AG04450 (cell line): ENCODE measurements at regions not wholly inside any gene's neighbourhood (a gene's known extent, or its start where the extent isn't known, plus 50 kb on each side); places are given as distances from the start of the nearest gene placed in this dataset.

Source experiments
- CTCF ChIA-PET: fragments of 300-600, 350-600 bp; formaldehyde crosslinking; extraction: SDS; loops from one replicate; lab custom pipeline; 2022; ENCODE audit warnings: antibody characterized with exemption, inconsistent platforms; lab: Charles Lee
- POLR2A ChIA-PET: fragments of 350-600 bp; formaldehyde crosslinking; extraction: SDS; loops from one replicate; lab custom pipeline; 2021; ENCODE audit warnings: antibody characterized with exemption, inconsistent platforms; lab: Yijun Ruan, JAX
- DNase-seq: peaks from one replicate; pipeline ENCODE4 v3.0.0-alpha.2; 2011; ENCODE audit warnings: low read depth, low spot score
- H3K27ac ChIP-seq: one replicate; pipeline ENCODE4 v1.5.1; 2012; ENCODE audit warnings: low read depth, low read length, control low read depth
- H3K27me3 ChIP-seq: one replicate; pipeline ENCODE4 v1.6.0; 2012; ENCODE audit warnings: low read length; ENCODE audit not compliant: control insufficient read depth, insufficient read depth
- H3K4me3 ChIP-seq: 2 replicates; pipeline ENCODE4 v1.5.1; 2011; ENCODE audit warnings: mild to moderate bottlenecking, low read depth, low read length, control low read depth
- H3K9me3 ChIP-seq: 2 replicates; pipeline ENCODE4 v1.5.1; 2012; ENCODE audit warnings: low read length; ENCODE audit not compliant: control insufficient read depth, insufficient read depth
- TF ChIP-seq, protein P1 (sequence below): IDR thresholded peaks from 2 replicates; pipeline ENCODE4 v1.5.1; 2011; ENCODE audit warnings: low read depth, low read length, control low read depth, inconsistent platforms

- ChIA-PET POLR2A (no interaction called here), CTCF (no interaction called here)
- no peak for DNase-seq
- Histone ChIP-seq H3K27me3 (no peaks in the 10 kb centered on the region), H3K4me3 (no peak overlapping the region), H3K9me3 (peaks cover 3% of the 10 kb centered on the region; the same call in 1 of the 2 replicates), H3K27ac (no peak overlapping the region)
- TF ChIP-seq, protein P1, sequence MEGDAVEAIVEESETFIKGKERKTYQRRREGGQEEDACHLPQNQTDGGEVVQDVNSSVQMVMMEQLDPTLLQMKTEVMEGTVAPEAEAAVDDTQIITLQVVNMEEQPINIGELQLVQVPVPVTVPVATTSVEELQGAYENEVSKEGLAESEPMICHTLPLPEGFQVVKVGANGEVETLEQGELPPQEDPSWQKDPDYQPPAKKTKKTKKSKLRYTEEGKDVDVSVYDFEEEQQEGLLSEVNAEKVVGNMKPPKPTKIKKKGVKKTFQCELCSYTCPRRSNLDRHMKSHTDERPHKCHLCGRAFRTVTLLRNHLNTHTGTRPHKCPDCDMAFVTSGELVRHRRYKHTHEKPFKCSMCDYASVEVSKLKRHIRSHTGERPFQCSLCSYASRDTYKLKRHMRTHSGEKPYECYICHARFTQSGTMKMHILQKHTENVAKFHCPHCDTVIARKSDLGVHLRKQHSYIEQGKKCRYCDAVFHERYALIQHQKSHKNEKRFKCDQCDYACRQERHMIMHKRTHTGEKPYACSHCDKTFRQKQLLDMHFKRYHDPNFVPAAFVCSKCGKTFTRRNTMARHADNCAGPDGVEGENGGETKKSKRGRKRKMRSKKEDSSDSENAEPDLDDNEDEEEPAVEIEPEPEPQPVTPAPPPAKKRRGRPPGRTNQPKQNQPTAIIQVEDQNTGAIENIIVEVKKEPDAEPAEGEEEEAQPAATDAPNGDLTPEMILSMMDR: no peak
Measured at GRCh38 chr4:12576409-12576808, 907.7 kb downstream of the RAB28 start.

- no peak overlapping the region for H3K27ac ChIP-seq
- H3K4me3 ChIP-seq: no peak overlapping the region
- DNase-seq: no peak
- CTCF ChIA-PET: no interaction called here
- POLR2A ChIA-PET: no interaction called here
- H3K9me3 ChIP-seq: peaks cover 3% of the 10 kb centered on the region; the same call in 1 of the 2 replicates
- TF ChIP-seq, protein P1: no peak
- no peaks in the 10 kb centered on the region for H3K27me3 ChIP-seq
Measured at GRCh38 chr4:12573716-12574115, 910.4 kb downstream of the RAB28 start.

- Histone ChIP-seq H3K4me3 (no peak overlapping the region), H3K27ac (no peak overlapping the region), H3K27me3 (no peaks in the 10 kb centered on the region), H3K9me3 (peaks cover 4% of the 10 kb centered on the region; the same call in 1 of the 2 replicates)
- TF ChIP-seq, protein P1: no peak
- ChIA-PET POLR2A (no interaction called here), CTCF (no interaction called here)
- no peak for DNase-seq
Measured at GRCh38 chr4:12562476-12563140, 921.5 kb downstream of the RAB28 start.

DNA sequence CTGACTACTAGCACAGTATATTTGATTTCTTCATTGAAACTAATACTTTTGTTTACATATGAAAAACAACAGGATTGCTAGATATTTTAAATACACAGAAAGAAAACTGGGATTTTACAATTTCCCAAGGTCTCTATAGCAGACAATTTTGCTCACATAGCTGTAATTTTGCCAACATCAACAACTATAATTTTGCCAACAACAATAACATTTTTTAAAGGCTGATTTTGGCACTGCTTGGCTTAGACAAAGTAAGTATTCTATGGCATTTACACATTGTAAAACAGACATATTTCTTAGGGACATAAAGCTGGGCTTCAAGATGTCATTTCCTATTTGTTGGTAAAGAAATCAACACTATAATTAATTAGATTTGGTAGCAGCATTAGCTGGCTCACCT, 922.1 kb downstream of the RAB28 start:
- ChIA-PET POLR2A (no interaction called here), CTCF (no interaction called here)
- no peak overlapping the region for H3K27ac ChIP-seq
- TF ChIP-seq, protein P1: no peak
- DNase-seq: no peak
- peaks cover 4% of the 10 kb centered on the region; the same call in 1 of the 2 replicates for H3K9me3 ChIP-seq
- H3K27me3 ChIP-seq: no peaks in the 10 kb centered on the region
- H3K4me3 ChIP-seq: no peak overlapping the region

GRCh38 chr4:12555011-12555410, 929.1 kb downstream of the RAB28 start:
- TF ChIP-seq, protein P1: no peak
- Histone ChIP-seq H3K27me3 (no peaks in the 10 kb centered on the region), H3K27ac (no peak overlapping the region), H3K9me3 (peaks cover 4% of the 10 kb centered on the region; the same call in 1 of the 2 replicates), H3K4me3 (no peak overlapping the region)
- ChIA-PET POLR2A (no interaction called here), CTCF (no interaction called here)
- no peak for DNase-seq
